K562 (cell line): ENCODE measurements at regions not wholly inside any gene's neighbourhood (a gene's known extent, or its start where the extent isn't known, plus 50 kb on each side); places are given as distances from the start of the nearest gene placed in this dataset.

Experiments used
- ATAC-seq: fragments of 200-7000 bp; cut with Tn5 transposase; 3 replicates; pipeline ENCODE4 v1.9.1; 2020; ENCODE audit warnings: moderate library complexity
- BruUV-seq: library from RNA; stranded (reverse); fragments of 400-500 nt; replicated peaks from 2 replicates; lab custom pipeline; 2021; lab: Mats Ljungman, UMichigan
- CTCF ChIA-PET: fragments of 300-600 bp; formaldehyde crosslinking; extraction: SDS; loops from one replicate; lab custom pipeline; 2021; ENCODE audit warnings: low intra/inter-chr PET ratio; lab: Yijun Ruan, JAX
- POLR2A ChIA-PET: fragments of 300-600, 350-650 bp; sonication (Branson Sonifier 250); formaldehyde crosslinking; extraction: SDS; loops from one replicate; lab custom pipeline; 2021; ENCODE audit warnings: antibody characterized with exemption, inconsistent platforms; lab: Yijun Ruan, JAX
- DNase-seq, 4 experiments: peaks; one replicate each; pipeline versions ENCODE4 v3.0.0 to v3.0.0-alpha.2; 2011 to 2018; ENCODE audit warnings: low spot score in 3 of 4, mixed read lengths in 3 of 4; ENCODE audit errors: extremely low read depth in 1 of 4
- FAIRE-seq: peaks from 2 replicates; lab custom pipeline; 2011; peaks lifted over from hg19 to GRCh38; lab: Jason Lieb, UNC
- H2AFZ ChIP-seq: 2 replicates; pipeline ENCODE4 v1.6.0; 2011; ENCODE audit warnings: low read depth, low read length, control low read depth, inconsistent platforms
- H3K27ac ChIP-seq: fragments of 200-600 bp; 3 replicates; pipeline ENCODE4 v1.8.0; 2011; ENCODE audit warnings: low read depth, mild to moderate bottlenecking, control low read depth, inconsistent platforms, low read length, moderate library complexity, mixed read lengths; ENCODE audit errors: extremely low read depth
- H3K27me3 ChIP-seq, 2 experiments: fragments of 300-600 bp in 1 of 2; 2 replicates in 1 of 2; 3 replicates in 1 of 2; pipeline versions ENCODE4 v1.6.0 to v1.8.0; 2011; ENCODE audit warnings: inconsistent platforms in 2 of 2, low read length in 2 of 2, mild to moderate bottlenecking in 1 of 2, mixed read lengths in 1 of 2, moderate library complexity in 1 of 2; ENCODE audit not compliant: control insufficient read depth in 2 of 2, insufficient read depth in 2 of 2
- H3K36me3 ChIP-seq: fragments of 300-600 bp; 3 replicates; pipeline ENCODE4 v1.8.0; 2011; ENCODE audit warnings: mild to moderate bottlenecking, low read length, inconsistent platforms; ENCODE audit not compliant: control insufficient read depth, insufficient read depth
- H3K4me1 ChIP-seq, 2 experiments: fragments of 200-600 bp in 1 of 2; replicated peaks in 1 of 2; 2 replicates in 1 of 2; 3 replicates in 1 of 2; pipeline versions ENCODE4 v1.5.1 to v1.8.0; 2011; ENCODE audit warnings: inconsistent platforms in 2 of 2, low read length in 2 of 2, mild to moderate bottlenecking in 1 of 2, mixed read lengths in 1 of 2, moderate library complexity in 1 of 2; ENCODE audit not compliant: control insufficient read depth in 2 of 2, insufficient read depth in 2 of 2
- H3K4me2 ChIP-seq: 2 replicates; pipeline ENCODE4 v1.6.1; 2011; ENCODE audit warnings: low read length, control low read depth, inconsistent platforms, mixed read lengths; ENCODE audit not compliant: insufficient read depth
- H3K4me3 ChIP-seq: fragments of 200-600 bp; sonication (generic), shearing (Covaris generic); 2 replicates; pipeline ENCODE4 v1.5.1; 2016; ENCODE audit warnings: control low read depth, inconsistent platforms
- H3K79me2 ChIP-seq: fragments of 200-600 bp; 3 replicates; pipeline ENCODE4 v1.8.0; 2011; ENCODE audit warnings: low read length, inconsistent platforms; ENCODE audit not compliant: control insufficient read depth, insufficient read depth
- H3K9ac ChIP-seq, 2 experiments: 2 replicates each; pipeline versions ENCODE4 v1.6.0 to v1.6.1; 2011; ENCODE audit warnings: low read depth in 2 of 2, low read length in 2 of 2, control low read depth in 1 of 2, inconsistent platforms in 1 of 2, mild to moderate bottlenecking in 1 of 2, mixed read lengths in 1 of 2; ENCODE audit not compliant: insufficient read depth in 1 of 2
- H3K9me1 ChIP-seq: one replicate; pipeline ENCODE4 v1.6.0; 2011; ENCODE audit warnings: inconsistent platforms, mild to moderate bottlenecking, low read length, moderate library complexity; ENCODE audit not compliant: control insufficient read depth, insufficient read depth
- H3K9me3 ChIP-seq: replicated peaks from 2 replicates; pipeline ENCODE4 v1.5.1; 2011; ENCODE audit warnings: low read depth, low read length, inconsistent platforms; ENCODE audit not compliant: control insufficient read depth, insufficient read depth
- H4K20me1 ChIP-seq: replicated peaks from 2 replicates; pipeline ENCODE4 v1.6.1; 2011; ENCODE audit warnings: low read length, inconsistent platforms, mixed read lengths; ENCODE audit not compliant: control insufficient read depth, insufficient read depth
- ARNT ChIP-seq, 2 experiments: fragments of 450-650 bp; IDR thresholded peaks; 2 replicates each; pipeline ENCODE4 v1.6.1; 2016; ENCODE audit warnings: mild to moderate bottlenecking in 1 of 2
- FOXA1 ChIP-seq: fragments of 450-650 bp; IDR thresholded peaks from 2 replicates; pipeline ENCODE4 v1.6.1; 2016; ENCODE audit warnings: mild to moderate bottlenecking, borderline replicate concordance
- IRF2 ChIP-seq: sonication (generic); formaldehyde crosslinking; IDR thresholded peaks from 2 replicates; pipeline ENCODE4 v1.8.1; 2022; ENCODE audit warnings: mild to moderate bottlenecking, missing genetic modification reagents
- SRSF7 ChIP-seq: fragments of 200-400 bp; formaldehyde crosslinking; optimal IDR thresholded peaks from 2 replicates; pipeline ENCODE3; 2017; ENCODE audit warnings: mild to moderate bottlenecking, low read depth, low read length
- ZNF584 ChIP-seq: fragments of 200-800 bp; sonication (Bioruptor generic); IDR thresholded peaks from 2 replicates; pipeline ENCODE4 v1.6.1; 2016; ENCODE audit warnings: low read depth, mild to moderate bottlenecking, missing genetic modification characterization, missing compliant biosample characterization
- ZNF639 ChIP-seq, 2 experiments: fragments of 200-800 bp in 1 of 2; sonication (Bioruptor generic) in 1 of 2; sonication (generic) in 1 of 2; formaldehyde crosslinking in 1 of 2; IDR thresholded peaks in 1 of 2; conservative IDR thresholded peaks in 1 of 2; 2 replicates each; pipeline versions ENCODE4 v1.5.0 to v1.6.1; 2016 to 2020; ENCODE audit warnings: missing compliant biosample characterization in 1 of 2, missing genetic modification characterization in 1 of 2, missing genetic modification reagents in 1 of 2
- WGBS: fragments of 100-300 bp; shearing (Covaris generic); methylation state at CpG from one replicate; pipeline ENCODE4 v1.1.6; 2016; ENCODE audit warnings: low coverage, mixed read lengths; ENCODE audit not compliant: insufficient coverage; ENCODE audit errors: missing lambda C conversion rate; 5-methylcytosine and 5-hydroxymethylcytosine counted together
- in situ Hi-C: fragments of 300-500 bp; cut with MboI; formaldehyde crosslinking; loops from 4 replicates; pipeline ENCODE4 v1.15.0; 2018; ENCODE audit warnings: inconsistent platforms, mixed read lengths
- intact Hi-C: fragments of 100-400 bp; cut with micrococcal nuclease; formaldehyde crosslinking; loops from 2 replicates; pipeline ENCODE4 v1.14.2; 2022

GRCh38 chr3:103662591-103662990 lies 1227.8 kb downstream of the ZPLD1 start (continued):
- TF ChIP-seq IRF2 (CRISPR knock-in tag): no peak
- no peak for TF ChIP-seq ZNF639 (CRISPR knock-in tag; conservative IDR thresholded peaks at IDR 0.05 in 1 of 2, IDR thresholded peaks at IDR 0.05 in 1 of 2)
- TF ChIP-seq FOXA1: no peak

GRCh38 chr3:103672346-103672745 lies 1237.5 kb downstream of the ZPLD1 start:
- POLR2A ChIA-PET: no interaction called here
- no peak overlapping the region for H3K9ac ChIP-seq
- TF ChIP-seq SRSF7 (no peak), ZNF584 (CRISPR knock-in tag) (no peak), ARNT (IDR thresholded peaks at IDR 0.05) (no peak)
- TF ChIP-seq, all 486 proteins: peak for 0
- no peak for FAIRE-seq
- Histone ChIP-seq H3K27ac (no peak overlapping the region), H2AFZ (no peak overlapping the region), H3K4me3 (no peak overlapping the region), H3K36me3 (no peaks in the 10 kb centered on the region), H3K9me3 (no peaks in the 10 kb centered on the region), H4K20me1 (no peaks in the 10 kb centered on the region), H3K9me1 (no peaks in the 10 kb centered on the region), H3K4me1 (no peaks in the 10 kb centered on the region), H3K79me2 (no peaks in the 10 kb centered on the region), H3K27me3 (no peaks in the 10 kb centered on the region), H3K4me2 (no peak overlapping the region)
- CTCF ChIA-PET: no interaction called here
- in situ Hi-C loops (no loop called here), intact Hi-C loops (no loop called here)
- no peak for ATAC-seq
- 0% methylated on average over 2 of the region's 2 CpGs for WGBS
- DNase-seq: no peak
- BruUV-seq: no TSS peak
